SU-DHL-6 (cell line): ENCODE measurements at regions not wholly inside any gene's neighbourhood (a gene's known extent, or its start where the extent isn't known, plus 50 kb on each side); places are given as distances from the start of the nearest gene placed in this dataset.

ENCODE experiments used
- H2AFZ ChIP-seq: fragments of 200-600 bp; sonication (generic); 2 replicates; pipeline ENCODE4 v1.6.1; 2014; ENCODE audit warnings: low read depth, mild to moderate bottlenecking, moderate library complexity, mixed read lengths, antibody characterized with exemption, low read length; ENCODE audit not compliant: severe bottlenecking
- H3F3A ChIP-seq: fragments of 200-600 bp; shearing (Covaris generic); 2 replicates; pipeline ENCODE4 v1.6.0; 2016; ENCODE audit warnings: antibody characterized with exemption, mild to moderate bottlenecking; ENCODE audit not compliant: insufficient read depth
- H3K27ac ChIP-seq: fragments of 200-600 bp; sonication (generic); 2 replicates; pipeline ENCODE4 v1.5.1; 2016; ENCODE audit warnings: low read depth, mild to moderate bottlenecking, low read length, moderate library complexity, mixed read lengths
- H3K27me3 ChIP-seq: fragments of 200-600 bp; sonication (generic), shearing (Covaris generic); 2 replicates; pipeline ENCODE4 v1.6.0; 2014; ENCODE audit warnings: mild to moderate bottlenecking, low read length
- H3K36me3 ChIP-seq: fragments of 200-600 bp; sonication (generic); 2 replicates; pipeline ENCODE4 v1.6.1; 2014; ENCODE audit warnings: mild to moderate bottlenecking, low read length, mixed read lengths
- H3K4me2 ChIP-seq: fragments of 300-600, 200-600 bp; shearing (Covaris generic), sonication (generic); 2 replicates; pipeline ENCODE4 v1.6.0; 2014; ENCODE audit warnings: low read length, low read depth, mild to moderate bottlenecking; ENCODE audit not compliant: poor library complexity, severe bottlenecking
- H3K4me3 ChIP-seq: fragments of 200-600 bp; sonication (generic); 2 replicates; pipeline ENCODE4 v1.5.1; 2014; ENCODE audit warnings: antibody characterized with exemption, low read length, mild to moderate bottlenecking, mixed read lengths; ENCODE audit not compliant: insufficient read depth, poor library complexity, severe bottlenecking
- H3K79me2 ChIP-seq: fragments of 200-600 bp; sonication (generic); 2 replicates; pipeline ENCODE4 v1.6.1; 2014; ENCODE audit warnings: mild to moderate bottlenecking, low read length, moderate library complexity; ENCODE audit not compliant: insufficient read depth
- H3K9ac ChIP-seq: fragments of 200-600 bp; sonication (generic); 2 replicates; pipeline ENCODE4 v1.7.0; 2014; ENCODE audit warnings: mild to moderate bottlenecking, low read length
- H3K9me2 ChIP-seq: fragments of 200-600 bp; sonication (generic); replicated peaks from 2 replicates; pipeline ENCODE4 v1.6.1; 2014; ENCODE audit warnings: low read length; ENCODE audit not compliant: insufficient read depth
- H3K9me3 ChIP-seq: fragments of 200-600 bp; sonication (generic); 2 replicates; pipeline ENCODE4 v1.6.1; 2014; ENCODE audit warnings: low read length, mixed read lengths; ENCODE audit not compliant: insufficient read depth
- H4K20me1 ChIP-seq: fragments of 200-600 bp; sonication (generic); 2 replicates; pipeline ENCODE4 v1.6.1; 2014; ENCODE audit warnings: low read depth, mild to moderate bottlenecking, antibody characterized with exemption, low read length, moderate library complexity, mixed read lengths
- CTCF ChIP-seq: fragments of 200-600 bp; sonication (generic); IDR thresholded peaks from one replicate; pipeline ENCODE4 v1.5.1; 2017; ENCODE audit warnings: antibody characterized with exemption, mild to moderate bottlenecking, low read length, moderate library complexity; ENCODE audit not compliant: insufficient read depth, poor library complexity, severe bottlenecking
- EZH2phosphoT487 ChIP-seq: fragments of 200-600 bp; sonication (generic), shearing (Covaris generic); conservative IDR thresholded peaks from 2 replicates; pipeline ENCODE4 v1.6.1; 2018; ENCODE audit warnings: mild to moderate bottlenecking, antibody characterized with exemption, low read length, moderate library complexity, mixed read lengths

DNA sequence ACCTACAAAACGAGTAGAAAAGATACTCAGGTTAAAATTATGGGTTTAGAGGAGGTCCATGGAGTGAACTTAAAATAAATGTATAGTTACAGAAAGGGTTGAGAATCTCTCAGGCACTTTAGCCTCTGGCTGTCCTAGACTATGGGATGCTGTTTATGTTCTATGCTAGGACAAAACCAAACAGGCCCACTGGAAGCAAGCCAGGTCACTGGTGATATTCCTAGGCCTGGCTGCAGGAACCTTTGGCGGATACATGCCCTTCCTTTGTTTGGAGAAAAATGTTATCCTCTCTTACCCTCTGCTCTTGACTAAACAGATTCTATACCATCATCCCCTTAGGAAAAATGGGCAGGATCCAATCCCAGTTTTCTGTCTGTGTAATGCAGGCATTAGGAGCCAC, 90.7 kb upstream of the DUSP10 start:
- no peak overlapping the region for H2AFZ ChIP-seq
- H3K9me2 ChIP-seq = no peaks in the 10 kb centered on the region
- no peak overlapping the region for H3K4me2 ChIP-seq
- no peak overlapping the region for H3K9ac ChIP-seq
- TF ChIP-seq CTCF (no peak), EZH2phosphoT487 (no peak)
- H3K9me3 ChIP-seq = no peaks in the 10 kb centered on the region
- H3F3A ChIP-seq = no peaks in the 10 kb centered on the region
- H3K4me3 ChIP-seq = no peak overlapping the region
- H4K20me1 ChIP-seq = no peaks in the 10 kb centered on the region
- no peaks in the 10 kb centered on the region for H3K36me3 ChIP-seq
- H3K27ac ChIP-seq = no peak overlapping the region
- no peaks in the 10 kb centered on the region for H3K79me2 ChIP-seq
- H3K27me3 ChIP-seq = no peaks in the 10 kb centered on the region

DNA sequence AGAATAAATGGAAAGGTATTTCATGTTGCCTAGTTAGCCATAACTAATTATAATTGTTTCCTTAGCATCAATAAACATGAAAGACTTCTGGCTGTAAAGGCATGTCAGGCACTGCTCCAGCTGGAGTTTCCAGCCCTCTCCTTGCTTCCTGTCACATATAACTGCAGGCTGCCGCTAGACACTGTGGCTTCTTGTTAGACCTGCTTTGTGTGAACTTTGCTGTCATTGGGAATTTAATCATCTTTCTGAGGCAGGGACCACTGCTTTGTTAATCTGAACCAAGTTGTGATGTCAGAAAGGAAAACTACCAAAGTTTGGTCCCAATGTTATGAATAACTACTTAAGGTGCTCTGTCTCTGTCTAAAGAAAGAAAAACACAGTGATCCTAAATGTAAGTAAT, 90.3 kb upstream of the DUSP10 start:
- H2AFZ ChIP-seq = no peak overlapping the region
- H3K9me3 ChIP-seq = no peaks in the 10 kb centered on the region
- TF ChIP-seq EZH2phosphoT487 (no peak), CTCF (no peak)
- no peaks in the 10 kb centered on the region for H3F3A ChIP-seq
- no peaks in the 10 kb centered on the region for H4K20me1 ChIP-seq
- H3K27me3 ChIP-seq = no peaks in the 10 kb centered on the region
- no peak overlapping the region for H3K9ac ChIP-seq
- H3K79me2 ChIP-seq = no peaks in the 10 kb centered on the region
- H3K4me2 ChIP-seq = no peak overlapping the region
- H3K9me2 ChIP-seq = no peaks in the 10 kb centered on the region
- no peak overlapping the region for H3K27ac ChIP-seq
- H3K36me3 ChIP-seq = no peaks in the 10 kb centered on the region
- no peak overlapping the region for H3K4me3 ChIP-seq

DNA sequence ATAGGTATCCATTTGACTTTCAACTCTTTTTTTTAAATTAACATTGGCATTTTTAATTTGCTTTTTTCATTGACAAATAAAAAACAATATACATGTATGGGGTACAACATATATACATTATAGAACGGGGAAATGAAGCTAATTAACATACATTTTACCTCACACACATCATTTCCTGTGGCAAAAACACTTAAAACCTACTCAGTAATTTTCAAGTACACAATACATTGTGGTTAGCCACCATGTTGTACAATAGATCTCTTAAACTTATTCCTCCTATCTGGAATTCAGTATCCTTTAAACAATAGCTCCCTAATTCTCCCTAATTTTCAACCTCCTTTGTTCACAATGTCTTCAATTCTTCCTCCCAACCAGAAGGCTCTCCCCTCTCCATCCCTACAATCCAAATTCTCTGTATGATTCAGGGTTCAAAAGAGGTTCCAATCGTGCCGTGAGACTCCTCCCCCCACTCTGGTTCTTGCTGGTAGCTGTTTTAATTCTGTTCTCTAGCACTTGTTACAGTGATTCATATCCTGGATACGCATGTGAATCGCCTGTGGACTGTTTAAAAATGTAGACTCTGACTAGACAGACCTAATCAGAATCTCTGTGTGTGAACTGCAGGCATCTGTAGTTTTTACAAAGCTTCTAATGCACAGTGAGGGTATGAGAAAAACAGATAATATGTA, 87.6 kb upstream of the DUSP10 start:
- no peak overlapping the region for H3K4me3 ChIP-seq

More for the DNA sequence above, 87.6 kb upstream of the DUSP10 start:
- Histone ChIP-seq H4K20me1 (no peaks in the 10 kb centered on the region), H3K9me2 (no peaks in the 10 kb centered on the region), H3K9me3 (no peaks in the 10 kb centered on the region), H2AFZ (no peak overlapping the region), H3K27me3 (no peaks in the 10 kb centered on the region), H3K79me2 (no peaks in the 10 kb centered on the region), H3K9ac (no peak overlapping the region), H3F3A (no peaks in the 10 kb centered on the region), H3K36me3 (no peaks in the 10 kb centered on the region), H3K27ac (no peak overlapping the region), H3K4me2 (no peak overlapping the region)
- TF ChIP-seq EZH2phosphoT487 (no peak), CTCF (no peak)
